GM23248 (cell line): ENCODE measurements at regions not wholly inside any gene's neighbourhood (a gene's known extent, or its start where the extent isn't known, plus 50 kb on each side); places are given as distances from the start of the nearest gene placed in this dataset.

ENCODE experiments used
- DNase-seq: peaks from one replicate; pipeline ENCODE4 v3.0.0-alpha.2; 2015
- H2AFZ ChIP-seq: fragments of 200-600 bp; sonication (generic); 2 replicates; pipeline ENCODE4 v1.6.1; 2016; ENCODE audit warnings: antibody characterized with exemption
- H3F3A ChIP-seq: fragments of 200-600 bp; sonication (generic); 2 replicates; pipeline ENCODE4 v1.6.1; 2016; ENCODE audit warnings: mild to moderate bottlenecking, antibody characterized with exemption, mixed run types; ENCODE audit not compliant: insufficient read depth
- H3K27ac ChIP-seq: fragments of 200-600 bp; sonication (generic); 2 replicates; pipeline ENCODE4 v1.5.1; 2016; ENCODE audit warnings: mild to moderate bottlenecking
- H3K27me3 ChIP-seq: fragments of 200-600 bp; sonication (generic); replicated peaks from 2 replicates; pipeline ENCODE4 v1.6.1; 2016; ENCODE audit warnings: mild to moderate bottlenecking; ENCODE audit not compliant: insufficient read depth
- H3K36me3 ChIP-seq: fragments of 200-600 bp; sonication (generic); 2 replicates; pipeline ENCODE4 v1.6.1; 2016; ENCODE audit warnings: low read depth, mild to moderate bottlenecking
- H3K4me1 ChIP-seq: fragments of 200-600 bp; sonication (generic); 2 replicates; pipeline ENCODE4 v1.6.1; 2016; ENCODE audit warnings: mild to moderate bottlenecking; ENCODE audit not compliant: insufficient read depth
- H3K4me2 ChIP-seq: fragments of 200-600 bp; sonication (generic); one replicate; pipeline ENCODE4 v1.6.1; 2016; ENCODE audit warnings: mild to moderate bottlenecking; ENCODE audit not compliant: unreplicated experiment
- H3K4me3 ChIP-seq: fragments of 200-600 bp; sonication (generic); 2 replicates; pipeline ENCODE4 v1.5.1; 2016; ENCODE audit warnings: mild to moderate bottlenecking
- H3K79me2 ChIP-seq: fragments of 200-600 bp; sonication (generic); 2 replicates; pipeline ENCODE4 v1.6.1; 2016; ENCODE audit warnings: mild to moderate bottlenecking; ENCODE audit not compliant: insufficient read depth
- H3K9ac ChIP-seq: fragments of 200-600 bp; sonication (generic); 2 replicates; pipeline ENCODE4 v1.6.1; 2016; ENCODE audit warnings: mild to moderate bottlenecking
- H3K9me2 ChIP-seq: fragments of 200-600 bp; sonication (generic); 2 replicates; pipeline ENCODE4 v1.6.1; 2016; ENCODE audit warnings: mixed run types, mild to moderate bottlenecking, moderate library complexity; ENCODE audit not compliant: insufficient read depth
- H3K9me3 ChIP-seq: fragments of 200-600 bp; sonication (generic); one replicate; pipeline ENCODE4 v1.6.1; 2017; ENCODE audit warnings: low read depth
- H4K20me1 ChIP-seq: fragments of 200-600 bp; sonication (generic); 2 replicates; pipeline ENCODE4 v1.6.0; 2016; ENCODE audit not compliant: insufficient read depth
- EZH2 ChIP-seq: fragments of 200-600 bp; sonication (generic); IDR thresholded peaks from 2 replicates; pipeline ENCODE4 v1.6.1; 2018; ENCODE audit warnings: antibody characterized with exemption, mild to moderate bottlenecking; ENCODE audit not compliant: insufficient read depth, poor library complexity, severe bottlenecking
- EZH2phosphoT487 ChIP-seq: fragments of 200-600 bp; sonication (generic); IDR thresholded peaks from 2 replicates; pipeline ENCODE4 v1.6.1; 2018; ENCODE audit warnings: antibody characterized with exemption, moderate library complexity, mild to moderate bottlenecking, low read depth; ENCODE audit not compliant: insufficient read depth
- WGBS, 2 experiments: methylation state at CpG; one replicate each; pipeline ENCODE4 v1.1.6; 2015 to 2017; ENCODE audit warnings: low lambda C conversion rate in 2 of 2, low coverage in 1 of 2; ENCODE audit errors: missing lambda C conversion rate in 2 of 2; 5-methylcytosine and 5-hydroxymethylcytosine counted together
- in situ Hi-C: fragments of 300-500 bp; cut with MboI; formaldehyde crosslinking; loops from 2 replicates; pipeline ENCODE4 v1.15.0; 2020

DNA sequence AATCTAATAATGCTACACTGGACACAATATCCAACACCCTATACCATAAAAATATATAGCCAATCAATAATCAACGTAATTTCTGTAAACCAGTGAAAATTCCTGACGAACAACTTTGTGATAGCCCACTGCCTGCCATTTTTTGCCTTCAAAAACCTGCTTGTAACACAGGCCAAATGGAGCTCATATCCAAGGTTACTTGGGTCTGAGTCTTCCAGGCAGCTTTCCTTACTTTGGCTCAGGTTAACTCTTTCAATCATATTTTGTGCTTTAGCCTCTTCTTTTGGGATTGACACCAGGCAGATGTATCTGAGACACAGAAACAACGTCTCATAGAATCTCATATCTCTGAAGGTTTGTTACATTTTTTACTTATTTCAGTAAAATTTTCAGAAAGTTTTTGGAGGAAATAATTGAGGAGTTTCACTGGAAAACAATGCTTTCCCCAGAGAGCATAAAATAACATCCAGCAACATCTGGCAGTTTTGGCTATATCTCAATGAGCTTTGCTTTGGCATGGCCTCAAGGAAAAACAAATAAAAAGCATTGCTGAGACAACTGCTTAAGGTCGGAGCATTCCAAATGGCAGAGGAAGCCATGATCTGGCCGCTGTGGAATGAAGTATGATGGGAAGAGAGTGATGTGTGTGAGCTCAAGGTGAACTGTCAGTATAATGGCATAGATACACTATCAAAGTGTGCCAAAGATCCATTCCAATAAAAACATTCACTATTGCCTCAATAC, 162.9 kb upstream of the SPIN4 start:
- peaks cover 22% of the 10 kb centered on the region for H3K4me1 ChIP-seq
- H3K27me3 ChIP-seq: no peaks in the 10 kb centered on the region
- H3K79me2 ChIP-seq: no peaks in the 10 kb centered on the region; the same call in 1 of the 2 replicates
- WGBS, 2 experiments: 3 to 7% methylated on average over 5 of the region's 5 CpGs
- H3F3A ChIP-seq: peaks cover 16% of the 10 kb centered on the region
- peak overlapping the region; percentile 42 for H3K4me3 ChIP-seq
- in situ Hi-C loops: no loop called here
- peak; percentile 84 for DNase-seq
- H3K9ac ChIP-seq: no peak overlapping the region; the same call in 1 of the 2 replicates
- H4K20me1 ChIP-seq: no peaks in the 10 kb centered on the region
- H3K4me2 ChIP-seq: peak overlapping the region; percentile 62
- H3K27ac ChIP-seq: peak overlapping the region; percentile 72
- no peak overlapping the region for H2AFZ ChIP-seq
- H3K9me2 ChIP-seq: no peaks in the 10 kb centered on the region
- H3K36me3 ChIP-seq: no peaks in the 10 kb centered on the region
- H3K9me3 ChIP-seq: no peaks in the 10 kb centered on the region
- TF ChIP-seq EZH2 (no peak), EZH2phosphoT487 (no peak)

DNA sequence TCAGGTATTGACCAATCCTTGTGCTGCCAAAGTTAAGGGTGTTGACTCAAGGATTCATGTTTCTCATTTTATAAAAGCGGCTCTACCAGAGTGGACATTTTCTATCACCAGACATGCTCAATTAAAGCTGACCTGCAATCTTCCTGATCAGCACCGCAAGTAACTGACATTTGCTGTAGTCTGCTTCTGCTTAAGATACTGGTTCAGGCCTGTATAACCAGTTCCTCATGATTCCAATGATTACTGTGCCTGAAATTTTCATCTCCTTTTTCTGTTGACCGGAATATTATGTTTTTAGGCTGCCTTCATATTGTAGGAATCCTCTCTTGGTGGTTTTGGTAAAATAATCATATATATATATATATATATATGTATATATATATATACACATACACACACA, 160.2 kb upstream of the SPIN4 start:
- Histone ChIP-seq H2AFZ (no peak overlapping the region), H4K20me1 (no peaks in the 10 kb centered on the region), H3F3A (peaks cover 16% of the 10 kb centered on the region), H3K9ac (no peak overlapping the region), H3K79me2 (peaks cover 4% of the 10 kb centered on the region; the same call in 1 of the 2 replicates), H3K27me3 (no peaks in the 10 kb centered on the region), H3K9me2 (no peaks in the 10 kb centered on the region), H3K4me2 (no peak overlapping the region), H3K27ac (no peak overlapping the region), H3K4me1 (peaks cover 22% of the 10 kb centered on the region), H3K36me3 (no peaks in the 10 kb centered on the region), H3K4me3 (no peak overlapping the region), H3K9me3 (no peaks in the 10 kb centered on the region)
- TF ChIP-seq EZH2: no peak
- no peak for TF ChIP-seq EZH2phosphoT487
- no peak for DNase-seq
- in situ Hi-C loops: no loop called here
- 93 to 97% methylated on average over 3 of the region's 3 CpGs for whole genome bisulfite sequencing, 2 experiments

DNA sequence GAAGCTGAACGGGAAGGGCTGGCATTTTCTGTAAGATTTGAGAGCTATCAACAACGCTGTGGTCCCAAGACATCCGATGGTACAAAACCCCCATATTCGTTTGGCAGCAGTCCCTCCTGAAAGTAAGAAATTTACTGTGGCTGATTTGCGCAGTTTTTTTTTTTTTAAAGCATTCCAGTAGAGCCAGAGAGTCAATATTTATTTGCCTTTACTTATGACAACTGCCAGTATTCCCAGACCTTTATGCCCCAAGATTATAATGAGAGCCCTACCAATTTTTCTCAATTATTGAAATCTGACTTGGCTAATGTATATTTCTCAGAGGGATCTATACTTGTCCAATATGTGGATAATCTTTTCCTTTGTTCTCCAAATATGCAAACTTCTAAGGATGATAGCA, 157.5 kb upstream of the SPIN4 start:
- Histone ChIP-seq H3K9me3 (no peaks in the 10 kb centered on the region), H3K9ac (no peak overlapping the region), H3K9me2 (no peaks in the 10 kb centered on the region), H3K79me2 (peaks cover 4% of the 10 kb centered on the region; the same call in 1 of the 2 replicates), H2AFZ (no peak overlapping the region), H4K20me1 (no peaks in the 10 kb centered on the region), H3K4me2 (no peak overlapping the region), H3K27ac (no peak overlapping the region), H3K27me3 (no peaks in the 10 kb centered on the region), H3F3A (peaks cover 4% of the 10 kb centered on the region; the same call in 1 of the 2 replicates), H3K4me3 (no peak overlapping the region), H3K36me3 (no peaks in the 10 kb centered on the region), H3K4me1 (peaks cover 24% of the 10 kb centered on the region)
- TF ChIP-seq EZH2phosphoT487: no peak
- no peak for TF ChIP-seq EZH2
- DNase-seq: no peak
- 98 to 100% methylated on average over 5 of the region's 5 CpGs for WGBS, 2 experiments
- in situ Hi-C loops: no loop called here

DNA sequence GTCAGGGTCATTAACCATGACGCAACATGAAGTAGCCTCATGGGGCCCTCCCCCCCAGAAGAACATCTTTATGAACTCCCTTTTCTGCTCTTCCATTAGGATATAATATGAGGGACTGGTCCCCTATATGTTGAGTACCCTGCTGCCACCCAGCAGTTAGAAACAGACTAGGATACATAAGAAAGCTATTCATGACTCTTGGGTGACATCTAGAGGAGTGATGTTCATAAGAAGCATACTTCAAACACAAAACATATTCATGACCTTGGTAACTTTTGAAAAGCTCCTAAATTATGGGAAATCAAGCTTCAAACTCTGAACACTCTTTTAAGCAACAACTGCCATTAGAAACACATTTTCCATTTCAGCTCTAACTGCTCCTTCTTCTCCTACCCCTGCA, 155.2 kb upstream of the SPIN4 start:
- 100% methylated on average over 1 of the region's 1 CpG for WGBS, 2 experiments
- no peak overlapping the region for H3K9ac ChIP-seq
- in situ Hi-C loops: no loop called here

More for the DNA sequence above, 155.2 kb upstream of the SPIN4 start:
- peak; percentile 44 for DNase-seq
- no peak overlapping the region for H3K4me3 ChIP-seq
- TF ChIP-seq EZH2phosphoT487 (no peak), EZH2 (no peak)
- H3K9me2 ChIP-seq: no peaks in the 10 kb centered on the region
- no peaks in the 10 kb centered on the region for H4K20me1 ChIP-seq
- H3K9me3 ChIP-seq: no peaks in the 10 kb centered on the region
- H3K36me3 ChIP-seq: no peaks in the 10 kb centered on the region
- no peak overlapping the region for H2AFZ ChIP-seq
- H3K79me2 ChIP-seq: peaks cover 4% of the 10 kb centered on the region; the same call in 1 of the 2 replicates
- H3K27me3 ChIP-seq: no peaks in the 10 kb centered on the region
- peaks cover 21% of the 10 kb centered on the region for H3K4me1 ChIP-seq
- no peak overlapping the region for H3K27ac ChIP-seq
- H3F3A ChIP-seq: no peaks in the 10 kb centered on the region
- no peak overlapping the region for H3K4me2 ChIP-seq
